OCI-LY7 (cell line): ENCODE measurements at regions not wholly inside any gene's neighbourhood (a gene's known extent, or its start where the extent isn't known, plus 50 kb on each side); places are given as distances from the start of the nearest gene placed in this dataset.

ENCODE experiments used
- CTCF ChIP-seq: fragments of 200-600 bp; sonication (generic); conservative IDR thresholded peaks from 2 replicates; pipeline ENCODE4 v1.5.1; 2014; ENCODE audit warnings: mild to moderate bottlenecking, antibody characterized with exemption, low read length, moderate library complexity, mixed read lengths
- EZH2phosphoT487 ChIP-seq: fragments of 200-600 bp; sonication (generic); IDR thresholded peaks from 2 replicates; pipeline ENCODE4 v1.6.1; 2018; ENCODE audit warnings: low read depth, borderline replicate concordance, mild to moderate bottlenecking, mixed run types, antibody characterized with exemption, low read length, moderate library complexity, mixed read lengths

GRCh38 chr14:22375321-22375930 is 213.6 kb downstream of the DAD1 start:
- TF ChIP-seq CTCF (peak; percentile 97), EZH2phosphoT487 (no peak)
